Chondrocyte (in vitro differentiated cells): ENCODE measurements at regions not wholly inside any gene's neighbourhood (a gene's known extent, or its start where the extent isn't known, plus 50 kb on each side); places are given as distances from the start of the nearest gene placed in this dataset.

Experiments
- DNase-seq: peaks from one replicate; pipeline ENCODE4 v3.0.0; 2021; ENCODE audit warnings: mixed read lengths, low spot score
- H3K27ac Mint-ChIP-seq: one replicate; pipeline ENCODE4 v1.8.0; 2021; ENCODE audit warnings: mild to moderate bottlenecking, moderate library complexity, mixed read lengths; ENCODE audit not compliant: unreplicated experiment
- H3K27me3 Mint-ChIP-seq: 2 replicates; pipeline ENCODE4 v1.8.0; 2021; ENCODE audit warnings: low read depth, mixed read lengths
- H3K36me3 Mint-ChIP-seq: 2 replicates; pipeline ENCODE4 v1.8.0; 2021; ENCODE audit warnings: low read depth, mixed read lengths
- H3K4me1 Mint-ChIP-seq: 2 replicates; pipeline ENCODE4 v1.8.0; 2021; ENCODE audit warnings: low read depth, mild to moderate bottlenecking, mixed read lengths
- H3K4me3 Mint-ChIP-seq: one replicate; pipeline ENCODE4 v1.8.0; 2021; ENCODE audit warnings: mild to moderate bottlenecking, moderate library complexity, mixed read lengths; ENCODE audit not compliant: unreplicated experiment
- H3K9me3 Mint-ChIP-seq: 2 replicates; pipeline ENCODE4 v1.8.0; 2021; ENCODE audit warnings: low read depth, mixed read lengths
- CTCF ChIP-seq: fragments of 200-600 bp; sonication (generic); IDR thresholded peaks from 2 replicates; pipeline ENCODE4 v1.5.0; 2021; ENCODE audit warnings: antibody characterized with exemption, mild to moderate bottlenecking, moderate library complexity

- H3K27ac Mint-ChIP-seq, result no peak overlapping the region
These were observed 163.2 kb upstream of the GGTLC1 start for GRCh38 chr20:24151621-24152294.

GRCh38 chr20:24150406-24150805, 161.8 kb upstream of the GGTLC1 start:
- H3K36me3 Mint-ChIP-seq, result peaks cover 1% of the 10 kb centered on the region
- no peak for DNase-seq
- peaks cover 8% of the 10 kb centered on the region for H3K4me1 Mint-ChIP-seq
- no peak for TF ChIP-seq CTCF
- peaks cover 8% of the 10 kb centered on the region for H3K27me3 Mint-ChIP-seq
- H3K4me3 Mint-ChIP-seq, result no peak overlapping the region
- no peak overlapping the region for H3K27ac Mint-ChIP-seq
- peaks cover 6% of the 10 kb centered on the region for H3K9me3 Mint-ChIP-seq

More at GRCh38 chr20:24151621-24152294, 163.2 kb upstream of the GGTLC1 start:
- H3K9me3 Mint-ChIP-seq, result peaks cover 6% of the 10 kb centered on the region
- H3K27me3 Mint-ChIP-seq, result peaks cover 10% of the 10 kb centered on the region
- H3K36me3 Mint-ChIP-seq, result peaks cover 1% of the 10 kb centered on the region
- TF ChIP-seq CTCF, result no peak
- H3K4me1 Mint-ChIP-seq, result peaks cover 3% of the 10 kb centered on the region
- no peak overlapping the region for H3K4me3 Mint-ChIP-seq
- no peak for DNase-seq

- H3K4me3 Mint-ChIP-seq, result no peak overlapping the region
- H3K4me1 Mint-ChIP-seq, result peaks cover 8% of the 10 kb centered on the region
- no peak for DNase-seq
- H3K27me3 Mint-ChIP-seq, result peaks cover 8% of the 10 kb centered on the region
- H3K36me3 Mint-ChIP-seq, result peaks cover 1% of the 10 kb centered on the region
- peaks cover 6% of the 10 kb centered on the region for H3K9me3 Mint-ChIP-seq
- H3K27ac Mint-ChIP-seq, result peak overlapping the region; percentile 45
- peak; percentile 67 for TF ChIP-seq CTCF
These were observed 161.3 kb upstream of the GGTLC1 start for GRCh38 chr20:24149881-24150307.

- DNase-seq, result no peak
- Mint-ChIP-seq H3K27me3 (peaks cover 6% of the 10 kb centered on the region), H3K36me3 (peaks cover 1% of the 10 kb centered on the region), H3K27ac (no peak overlapping the region), H3K4me3 (no peak overlapping the region), H3K4me1 (peaks cover 8% of the 10 kb centered on the region), H3K9me3 (peaks cover 6% of the 10 kb centered on the region)
- no peak for TF ChIP-seq CTCF
These were observed 160.6 kb upstream of the GGTLC1 start for GRCh38 chr20:24149175-24149574.

- Mint-ChIP-seq H3K4me3 (no peak overlapping the region), H3K9me3 (peaks cover 6% of the 10 kb centered on the region), H3K36me3 (peaks cover 1% of the 10 kb centered on the region), H3K27me3 (peaks cover 4% of the 10 kb centered on the region), H3K4me1 (peaks cover 8% of the 10 kb centered on the region), H3K27ac (no peak overlapping the region)
- DNase-seq, result no peak
- no peak for TF ChIP-seq CTCF
These were observed 159.8 kb upstream of the GGTLC1 start for GRCh38 chr20:24148372-24148771.
